HEK293 (cell line): ENCODE measurements at regions not wholly inside any gene's neighbourhood (a gene's known extent, or its start where the extent isn't known, plus 50 kb on each side); places are given as distances from the start of the nearest gene placed in this dataset.

ENCODE experiments used
- YY1 ChIP-seq: fragments of 450-650 bp; formaldehyde crosslinking; IDR thresholded peaks from 2 replicates; pipeline ENCODE4 v1.5.1; 2018; ENCODE audit warnings: missing biosample characterization, missing genetic modification characterization
- ZIC2 ChIP-seq: fragments of 450-650 bp; formaldehyde crosslinking; IDR thresholded peaks from 2 replicates; pipeline ENCODE4 v1.5.1; 2016; ENCODE audit warnings: missing biosample characterization, missing genetic modification characterization
- ZNF121 ChIP-seq: fragments of 450-650 bp; formaldehyde crosslinking; IDR thresholded peaks from 2 replicates; pipeline ENCODE4 v1.5.1; 2016; ENCODE audit warnings: missing biosample characterization, missing genetic modification characterization
- ZNF138 ChIP-seq: fragments of 450-650 bp; formaldehyde crosslinking; IDR thresholded peaks from 2 replicates; pipeline ENCODE4 v1.5.1; 2016; ENCODE audit warnings: missing biosample characterization, missing genetic modification characterization, borderline replicate concordance
- ZNF175 ChIP-seq: fragments of 450-650 bp; formaldehyde crosslinking; IDR thresholded peaks from 2 replicates; pipeline ENCODE4 v1.5.1; 2016; ENCODE audit warnings: missing biosample characterization, missing genetic modification characterization
- ZNF274 ChIP-seq, 2 experiments: fragments of 200-500 bp in 1 of 2; fragments of 450-650 bp in 1 of 2; sonication (Bioruptor generic) in 1 of 2; formaldehyde crosslinking in 1 of 2; IDR thresholded peaks; 2 replicates each; pipeline versions ENCODE4 v1.5.1 to v1.6.1; 2014 to 2016; ENCODE audit warnings: borderline replicate concordance in 1 of 2, inconsistent platforms in 1 of 2, low read length in 1 of 2, missing biosample characterization in 1 of 2, missing genetic modification characterization in 1 of 2
- ZNF473 ChIP-seq: fragments of 450-650 bp; formaldehyde crosslinking; IDR thresholded peaks from 2 replicates; pipeline ENCODE4 v1.5.1; 2017; ENCODE audit warnings: missing biosample characterization, missing genetic modification characterization
- ZNF654 ChIP-seq: fragments of 450-650 bp; formaldehyde crosslinking; IDR thresholded peaks from 2 replicates; pipeline ENCODE4 v1.5.1; 2016; ENCODE audit warnings: low read depth, missing biosample characterization, missing genetic modification characterization
- ZNF701 ChIP-seq: fragments of 450-650 bp; formaldehyde crosslinking; IDR thresholded peaks from 2 replicates; pipeline ENCODE4 v1.5.1; 2016; ENCODE audit warnings: missing biosample characterization, missing genetic modification characterization
- ZNF76 ChIP-seq: fragments of 450-650 bp; formaldehyde crosslinking; IDR thresholded peaks from 2 replicates; pipeline ENCODE4; 2016; ENCODE audit warnings: low read depth, missing biosample characterization, missing genetic modification characterization, borderline replicate concordance
- TF ChIP-seq, protein P1 (sequence below): fragments of 450-650 bp; formaldehyde crosslinking; IDR thresholded peaks from 2 replicates; pipeline ENCODE4 v1.5.1; 2016; ENCODE audit warnings: missing biosample characterization, missing genetic modification characterization
- TF ChIP-seq, protein P2 (sequence below): fragments of 450-650 bp; formaldehyde crosslinking; IDR thresholded peaks from 2 replicates; pipeline ENCODE4 v1.5.1; 2016; ENCODE audit warnings: missing biosample characterization, missing genetic modification characterization
- TF ChIP-seq, protein P3 (sequence below): fragments of 450-650 bp; formaldehyde crosslinking; IDR thresholded peaks from 2 replicates; pipeline ENCODE4 v1.5.1; 2017; ENCODE audit warnings: missing biosample characterization, missing genetic modification characterization
- TF ChIP-seq, protein P4 (sequence below): fragments of 450-650 bp; formaldehyde crosslinking; IDR thresholded peaks from 2 replicates; pipeline ENCODE4 v1.5.1; 2016; ENCODE audit warnings: missing biosample characterization, missing genetic modification characterization

DNA sequence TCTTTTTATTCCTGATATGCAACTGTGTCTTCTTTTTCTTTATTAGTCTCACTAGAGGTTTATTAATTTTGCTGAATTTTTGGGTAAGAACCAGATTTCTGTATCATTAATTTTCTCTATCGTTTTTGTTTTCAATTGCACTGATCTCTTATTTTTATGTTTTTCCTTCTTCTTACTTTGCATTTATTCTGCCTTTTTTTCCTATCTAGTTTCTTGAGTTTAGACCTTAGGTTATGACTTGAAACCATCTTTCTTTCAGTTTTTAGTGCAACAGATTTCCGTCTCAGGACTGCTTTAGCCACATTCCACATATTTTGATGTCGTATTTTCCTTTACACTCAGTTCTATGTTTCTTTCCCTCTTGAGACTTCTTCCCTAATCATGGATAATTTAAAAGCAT is 56.6 kb downstream of the IARS1 start:
- TF ChIP-seq ZNF274 (IDR thresholded peaks at IDR 0.05; ENCODE audit: low read length) = no peak
- TF ChIP-seq ZNF274 (tag by site-specific recombination; IDR thresholded peaks at IDR 0.05; ENCODE audit: borderline replicate concordance) = no peak
- TF ChIP-seq ZNF701 (tag by site-specific recombination) = no peak
- TF ChIP-seq, protein P1, sequence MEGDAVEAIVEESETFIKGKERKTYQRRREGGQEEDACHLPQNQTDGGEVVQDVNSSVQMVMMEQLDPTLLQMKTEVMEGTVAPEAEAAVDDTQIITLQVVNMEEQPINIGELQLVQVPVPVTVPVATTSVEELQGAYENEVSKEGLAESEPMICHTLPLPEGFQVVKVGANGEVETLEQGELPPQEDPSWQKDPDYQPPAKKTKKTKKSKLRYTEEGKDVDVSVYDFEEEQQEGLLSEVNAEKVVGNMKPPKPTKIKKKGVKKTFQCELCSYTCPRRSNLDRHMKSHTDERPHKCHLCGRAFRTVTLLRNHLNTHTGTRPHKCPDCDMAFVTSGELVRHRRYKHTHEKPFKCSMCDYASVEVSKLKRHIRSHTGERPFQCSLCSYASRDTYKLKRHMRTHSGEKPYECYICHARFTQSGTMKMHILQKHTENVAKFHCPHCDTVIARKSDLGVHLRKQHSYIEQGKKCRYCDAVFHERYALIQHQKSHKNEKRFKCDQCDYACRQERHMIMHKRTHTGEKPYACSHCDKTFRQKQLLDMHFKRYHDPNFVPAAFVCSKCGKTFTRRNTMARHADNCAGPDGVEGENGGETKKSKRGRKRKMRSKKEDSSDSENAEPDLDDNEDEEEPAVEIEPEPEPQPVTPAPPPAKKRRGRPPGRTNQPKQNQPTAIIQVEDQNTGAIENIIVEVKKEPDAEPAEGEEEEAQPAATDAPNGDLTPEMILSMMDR = no peak
- TF ChIP-seq, protein P2, sequence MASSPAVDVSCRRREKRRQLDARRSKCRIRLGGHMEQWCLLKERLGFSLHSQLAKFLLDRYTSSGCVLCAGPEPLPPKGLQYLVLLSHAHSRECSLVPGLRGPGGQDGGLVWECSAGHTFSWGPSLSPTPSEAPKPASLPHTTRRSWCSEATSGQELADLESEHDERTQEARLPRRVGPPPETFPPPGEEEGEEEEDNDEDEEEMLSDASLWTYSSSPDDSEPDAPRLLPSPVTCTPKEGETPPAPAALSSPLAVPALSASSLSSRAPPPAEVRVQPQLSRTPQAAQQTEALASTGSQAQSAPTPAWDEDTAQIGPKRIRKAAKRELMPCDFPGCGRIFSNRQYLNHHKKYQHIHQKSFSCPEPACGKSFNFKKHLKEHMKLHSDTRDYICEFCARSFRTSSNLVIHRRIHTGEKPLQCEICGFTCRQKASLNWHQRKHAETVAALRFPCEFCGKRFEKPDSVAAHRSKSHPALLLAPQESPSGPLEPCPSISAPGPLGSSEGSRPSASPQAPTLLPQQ = no peak
- no peak for TF ChIP-seq YY1
- TF ChIP-seq ZNF121 (tag by site-specific recombination) = no peak
- no peak for TF ChIP-seq ZNF138 (tag by site-specific recombination)
- no peak for TF ChIP-seq ZNF76 (tag by site-specific recombination)
- TF ChIP-seq, protein P3, sequence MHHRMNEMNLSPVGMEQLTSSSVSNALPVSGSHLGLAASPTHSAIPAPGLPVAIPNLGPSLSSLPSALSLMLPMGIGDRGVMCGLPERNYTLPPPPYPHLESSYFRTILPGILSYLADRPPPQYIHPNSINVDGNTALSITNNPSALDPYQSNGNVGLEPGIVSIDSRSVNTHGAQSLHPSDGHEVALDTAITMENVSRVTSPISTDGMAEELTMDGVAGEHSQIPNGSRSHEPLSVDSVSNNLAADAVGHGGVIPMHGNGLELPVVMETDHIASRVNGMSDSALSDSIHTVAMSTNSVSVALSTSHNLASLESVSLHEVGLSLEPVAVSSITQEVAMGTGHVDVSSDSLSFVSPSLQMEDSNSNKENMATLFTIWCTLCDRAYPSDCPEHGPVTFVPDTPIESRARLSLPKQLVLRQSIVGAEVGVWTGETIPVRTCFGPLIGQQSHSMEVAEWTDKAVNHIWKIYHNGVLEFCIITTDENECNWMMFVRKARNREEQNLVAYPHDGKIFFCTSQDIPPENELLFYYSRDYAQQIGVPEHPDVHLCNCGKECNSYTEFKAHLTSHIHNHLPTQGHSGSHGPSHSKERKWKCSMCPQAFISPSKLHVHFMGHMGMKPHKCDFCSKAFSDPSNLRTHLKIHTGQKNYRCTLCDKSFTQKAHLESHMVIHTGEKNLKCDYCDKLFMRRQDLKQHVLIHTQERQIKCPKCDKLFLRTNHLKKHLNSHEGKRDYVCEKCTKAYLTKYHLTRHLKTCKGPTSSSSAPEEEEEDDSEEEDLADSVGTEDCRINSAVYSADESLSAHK (tag by site-specific recombination) = no peak
- no peak for TF ChIP-seq ZNF654 (tag by site-specific recombination)
- TF ChIP-seq, protein P4, sequence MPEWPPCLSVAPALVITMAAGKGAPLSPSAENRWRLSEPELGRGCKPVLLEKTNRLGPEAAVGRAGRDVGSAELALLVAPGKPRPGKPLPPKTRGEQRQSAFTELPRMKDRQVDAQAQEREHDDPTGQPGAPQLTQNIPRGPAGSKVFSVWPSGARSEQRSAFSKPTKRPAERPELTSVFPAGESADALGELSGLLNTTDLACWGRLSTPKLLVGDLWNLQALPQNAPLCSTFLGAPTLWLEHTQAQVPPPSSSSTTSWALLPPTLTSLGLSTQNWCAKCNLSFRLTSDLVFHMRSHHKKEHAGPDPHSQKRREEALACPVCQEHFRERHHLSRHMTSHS (tag by site-specific recombination) = no peak
- TF ChIP-seq ZNF473 = no peak
- no peak for TF ChIP-seq ZIC2 (tag by site-specific recombination)
- no peak for TF ChIP-seq ZNF175 (tag by site-specific recombination)
